Epithelial cell of esophagus (primary cell): ENCODE measurements at regions not wholly inside any gene's neighbourhood (a gene's known extent, or its start where the extent isn't known, plus 50 kb on each side); places are given as distances from the start of the nearest gene placed in this dataset.

Experiments
- DNase-seq: peaks from one replicate; pipeline ENCODE4 v3.0.0; 2010; ENCODE audit warnings: low read depth
- H3K4me3 ChIP-seq: 2 replicates; pipeline ENCODE4 v1.5.1; 2011; ENCODE audit warnings: mild to moderate bottlenecking, low read length, control low read depth
- TF ChIP-seq, protein P1 (sequence below): IDR thresholded peaks from 2 replicates; pipeline ENCODE4 v1.5.1; 2011; ENCODE audit warnings: low read depth, mild to moderate bottlenecking, low read length, control low read depth, inconsistent platforms; ENCODE audit not compliant: insufficient read depth; ENCODE audit errors: missing control alignments

- no peak for DNase-seq
- TF ChIP-seq, protein P1, sequence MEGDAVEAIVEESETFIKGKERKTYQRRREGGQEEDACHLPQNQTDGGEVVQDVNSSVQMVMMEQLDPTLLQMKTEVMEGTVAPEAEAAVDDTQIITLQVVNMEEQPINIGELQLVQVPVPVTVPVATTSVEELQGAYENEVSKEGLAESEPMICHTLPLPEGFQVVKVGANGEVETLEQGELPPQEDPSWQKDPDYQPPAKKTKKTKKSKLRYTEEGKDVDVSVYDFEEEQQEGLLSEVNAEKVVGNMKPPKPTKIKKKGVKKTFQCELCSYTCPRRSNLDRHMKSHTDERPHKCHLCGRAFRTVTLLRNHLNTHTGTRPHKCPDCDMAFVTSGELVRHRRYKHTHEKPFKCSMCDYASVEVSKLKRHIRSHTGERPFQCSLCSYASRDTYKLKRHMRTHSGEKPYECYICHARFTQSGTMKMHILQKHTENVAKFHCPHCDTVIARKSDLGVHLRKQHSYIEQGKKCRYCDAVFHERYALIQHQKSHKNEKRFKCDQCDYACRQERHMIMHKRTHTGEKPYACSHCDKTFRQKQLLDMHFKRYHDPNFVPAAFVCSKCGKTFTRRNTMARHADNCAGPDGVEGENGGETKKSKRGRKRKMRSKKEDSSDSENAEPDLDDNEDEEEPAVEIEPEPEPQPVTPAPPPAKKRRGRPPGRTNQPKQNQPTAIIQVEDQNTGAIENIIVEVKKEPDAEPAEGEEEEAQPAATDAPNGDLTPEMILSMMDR = no peak
- no peak overlapping the region for H3K4me3 ChIP-seq
Observed at GRCh38 chr15:47283246-47283645, 434.1 kb upstream of the SEMA6D start.

DNA sequence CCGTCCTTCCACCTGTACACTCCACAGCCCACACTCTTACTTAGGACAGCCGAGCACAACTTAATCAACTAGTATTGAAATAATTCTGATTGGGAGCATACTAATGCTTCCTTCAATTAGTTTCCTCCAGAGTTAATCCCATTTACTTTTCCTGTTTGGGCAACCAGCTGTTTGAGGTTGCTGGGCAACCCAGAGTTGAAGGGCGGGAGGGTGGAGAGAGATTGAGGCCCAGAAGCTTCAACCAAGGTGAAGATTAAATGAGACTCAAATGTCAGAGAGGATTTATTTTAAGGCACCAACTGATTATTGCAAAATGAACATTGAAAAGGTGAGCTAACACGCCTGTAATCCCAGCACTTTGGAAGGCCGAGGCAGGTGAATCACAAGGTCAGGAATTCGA lies 428.5 kb upstream of the SEMA6D start:
- DNase-seq = peak; percentile 3
- TF ChIP-seq, protein P1 = no peak
- no peak overlapping the region for H3K4me3 ChIP-seq

- no peak overlapping the region for H3K4me3 ChIP-seq
- no peak for DNase-seq
- TF ChIP-seq, protein P1 = no peak
Observed at GRCh38 chr15:47289656-47290055, 427.6 kb upstream of the SEMA6D start.

DNA sequence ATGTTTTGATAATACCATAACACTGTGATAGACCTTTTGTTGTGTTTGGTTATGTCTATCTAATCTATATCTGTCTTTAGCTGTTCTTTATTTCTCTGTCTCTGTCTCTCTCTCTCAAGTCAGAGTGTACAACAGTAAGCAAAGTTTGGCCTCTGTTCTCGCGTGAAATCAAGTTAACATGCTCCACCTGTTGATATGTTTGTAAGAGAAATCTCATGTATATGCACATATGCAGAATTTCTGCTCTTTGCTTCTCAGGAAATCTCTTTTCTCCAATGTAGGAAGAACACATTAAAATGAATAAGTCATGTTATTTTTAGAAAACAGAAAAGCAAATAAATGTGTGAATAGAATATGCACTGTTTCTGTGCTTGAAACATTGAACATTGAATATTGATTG lies 425.5 kb upstream of the SEMA6D start:
- DNase-seq = no peak
- TF ChIP-seq, protein P1 = no peak
- H3K4me3 ChIP-seq = no peak overlapping the region

DNA sequence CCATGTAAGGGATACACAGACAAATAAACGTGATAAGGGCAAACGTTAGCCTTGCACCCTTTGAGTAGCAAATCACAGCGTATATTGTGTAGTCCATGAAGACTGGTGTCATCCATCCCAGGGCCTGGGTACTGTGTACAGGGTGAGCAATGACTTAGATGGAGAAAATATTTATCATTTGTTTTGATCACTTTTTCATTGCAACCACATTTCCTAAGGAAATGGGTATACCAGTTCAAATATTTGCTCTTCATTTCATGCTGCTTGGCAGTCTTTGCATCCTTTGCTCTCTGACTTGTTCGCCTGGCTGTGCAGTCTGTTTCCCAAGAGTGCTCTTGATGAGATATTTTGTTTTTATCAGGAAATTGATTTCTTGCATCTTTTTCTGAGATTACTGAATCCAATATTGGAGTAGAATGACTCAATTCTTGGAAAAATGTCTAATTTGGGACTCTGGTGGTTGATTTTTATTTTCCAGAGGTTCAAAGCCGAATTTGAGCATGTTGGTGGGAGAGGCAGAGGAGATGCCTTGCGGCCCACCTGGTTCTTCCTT lies 424.6 kb upstream of the SEMA6D start:
- DNase-seq = no peak
- H3K4me3 ChIP-seq = no peak overlapping the region
- TF ChIP-seq, protein P1 = no peak

GRCh38 chr15:47293466-47294162 lies 423.7 kb upstream of the SEMA6D start:
- H3K4me3 ChIP-seq = no peak overlapping the region
- peak; percentile 70 for DNase-seq
- TF ChIP-seq, protein P1 = no peak

DNA sequence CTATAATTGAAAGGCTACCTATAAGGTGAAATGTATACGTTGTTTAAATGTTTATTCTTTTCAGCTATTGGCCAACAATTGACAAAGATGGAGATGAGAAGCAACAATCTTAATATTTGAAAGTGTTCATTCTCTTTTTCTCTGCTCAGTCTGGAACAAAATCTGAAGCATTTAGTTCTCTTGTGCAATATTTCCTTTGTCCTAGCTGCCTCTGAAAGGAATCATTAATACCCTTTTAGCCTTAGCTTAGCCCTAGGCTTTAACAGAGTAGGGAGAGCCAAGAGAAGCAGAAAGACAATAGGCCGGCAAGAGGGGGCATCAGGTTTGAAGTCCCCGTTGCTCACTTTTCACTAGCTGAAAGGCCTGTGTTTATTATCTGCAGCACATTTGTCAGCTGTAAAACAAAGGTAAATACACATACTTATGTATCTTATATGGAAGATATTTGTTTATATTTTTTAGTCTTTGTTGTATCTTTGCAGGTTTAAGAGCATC lies 422.5 kb upstream of the SEMA6D start:
- DNase-seq = no peak

More for the DNA sequence above, 422.5 kb upstream of the SEMA6D start:
- TF ChIP-seq, protein P1 = no peak
- no peak overlapping the region for H3K4me3 ChIP-seq
